IPS-NIHi11 (cell line): ENCODE measurements at regions not wholly inside any gene's neighbourhood (a gene's known extent, or its start where the extent isn't known, plus 50 kb on each side); places are given as distances from the start of the nearest gene placed in this dataset.
A peak's percentile ranks its signal among the peaks of the same experiment; 100 is the strongest.

ENCODE experiments used
- DNase-seq: peaks from one replicate; pipeline ENCODE4 v3.0.0; 2012; ENCODE audit warnings: mixed read lengths, low spot score

GRCh38 chr11:30811226-30811755 is 225.1 kb upstream of the MPPED2 start:
- DNase-seq: no peak

- DNase-seq: no peak
Measured at GRCh38 chr11:30810116-30810515, 224.0 kb upstream of the MPPED2 start.

GRCh38 chr11:30801357-30801756 is 215.2 kb upstream of the MPPED2 start:
- no peak for DNase-seq

DNA sequence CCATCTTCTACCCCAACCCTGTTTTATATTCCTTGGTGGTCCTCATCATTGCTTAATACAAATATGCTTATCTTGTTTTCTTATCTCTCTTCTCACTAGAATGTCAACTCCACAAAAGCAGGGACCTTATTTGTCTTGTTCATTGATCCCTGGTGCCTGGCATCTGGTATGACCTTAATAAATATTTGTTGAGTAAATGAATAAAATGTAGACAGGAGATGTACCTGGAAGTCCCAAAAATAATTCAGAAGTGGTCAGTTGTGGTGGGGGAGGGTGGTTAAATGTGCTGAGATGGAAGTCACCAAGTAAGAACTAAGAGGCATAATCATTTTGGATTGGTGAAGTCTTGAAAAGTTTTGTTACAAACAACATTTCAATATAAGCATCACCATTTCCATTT is 214.8 kb upstream of the MPPED2 start:
- no peak for DNase-seq

GRCh38 chr11:30798547-30799236 is 212.5 kb upstream of the MPPED2 start:
- no peak for DNase-seq

DNA sequence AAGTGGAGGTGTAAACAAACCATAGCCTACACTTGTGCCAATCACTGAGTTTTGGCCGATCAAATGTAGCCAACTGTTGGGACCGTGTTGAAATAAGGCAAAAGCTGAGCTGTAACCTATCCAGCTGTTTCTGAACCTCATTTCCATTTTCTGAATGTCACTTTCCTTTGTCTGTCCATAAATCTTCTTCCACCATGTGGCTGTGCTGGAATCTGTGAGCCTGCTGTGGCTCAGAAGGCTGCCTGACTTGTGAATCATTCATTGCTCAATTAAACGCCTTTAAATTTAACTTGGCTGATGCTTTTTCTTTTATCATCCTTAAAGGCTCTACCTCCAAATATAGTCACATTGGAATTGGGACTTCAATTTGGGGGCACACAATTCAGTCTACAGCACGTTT is 203.1 kb upstream of the MPPED2 start:
- DNase-seq: no peak

- DNase-seq: no peak
Measured at GRCh38 chr11:30788849-30789248, 202.7 kb upstream of the MPPED2 start.

DNA sequence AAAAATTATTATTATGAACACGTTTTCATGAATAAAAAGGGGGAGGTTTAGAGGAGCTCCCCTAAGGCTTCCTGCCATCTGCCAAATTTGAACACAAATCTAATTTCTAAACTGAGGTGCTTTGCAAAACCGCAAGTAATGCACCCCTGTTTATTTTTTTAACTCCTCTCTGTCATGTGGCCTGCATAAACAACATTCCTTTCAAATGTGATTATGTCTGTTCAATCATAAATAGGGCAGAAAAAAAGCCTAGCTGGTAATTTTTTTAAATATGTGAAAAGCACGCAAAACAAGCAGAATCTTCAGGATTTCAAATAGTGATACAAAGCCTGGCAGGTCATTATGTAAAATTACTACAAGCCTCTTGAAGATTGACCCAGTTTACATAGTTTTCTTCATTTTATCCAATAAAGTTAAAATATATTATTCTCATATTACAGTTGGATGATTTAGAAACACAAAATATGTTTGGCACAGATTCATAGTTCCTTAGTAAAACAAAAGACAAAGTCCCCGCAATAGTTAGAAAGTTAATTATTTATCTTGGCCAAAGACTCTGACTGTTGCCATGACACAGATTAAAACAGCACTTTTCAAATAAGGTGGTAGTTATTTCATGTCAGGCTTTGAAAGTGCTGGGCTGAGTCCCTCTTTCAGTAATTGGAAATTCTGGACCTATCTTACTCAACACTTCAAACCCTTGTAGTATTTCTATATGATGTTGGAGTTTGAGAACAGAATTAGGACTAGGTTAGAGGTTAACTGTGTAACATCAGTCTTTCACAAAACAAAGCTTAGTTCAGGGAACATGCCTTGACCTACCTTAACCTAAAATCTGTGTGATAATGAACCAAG is 200.3 kb upstream of the MPPED2 start:
- DNase-seq: no peak

- DNase-seq: no peak
Measured at GRCh38 chr11:30778596-30778995, 192.4 kb upstream of the MPPED2 start.

DNA sequence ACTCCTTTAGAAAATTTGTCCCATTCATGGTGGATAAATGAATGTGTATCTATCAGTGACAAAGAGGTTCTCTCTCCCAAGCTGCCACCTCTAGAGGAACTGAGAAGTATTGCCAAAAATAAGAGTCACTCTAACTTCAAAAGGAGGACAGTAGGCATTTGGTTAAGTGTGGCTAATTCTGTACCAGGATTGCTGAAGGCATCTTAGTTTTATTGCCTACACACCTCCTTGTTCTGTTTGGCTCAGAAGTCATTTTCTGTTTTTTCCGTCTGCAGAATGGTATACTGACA is 189.0 kb upstream of the MPPED2 start:
- DNase-seq: peak; percentile 12

DNA sequence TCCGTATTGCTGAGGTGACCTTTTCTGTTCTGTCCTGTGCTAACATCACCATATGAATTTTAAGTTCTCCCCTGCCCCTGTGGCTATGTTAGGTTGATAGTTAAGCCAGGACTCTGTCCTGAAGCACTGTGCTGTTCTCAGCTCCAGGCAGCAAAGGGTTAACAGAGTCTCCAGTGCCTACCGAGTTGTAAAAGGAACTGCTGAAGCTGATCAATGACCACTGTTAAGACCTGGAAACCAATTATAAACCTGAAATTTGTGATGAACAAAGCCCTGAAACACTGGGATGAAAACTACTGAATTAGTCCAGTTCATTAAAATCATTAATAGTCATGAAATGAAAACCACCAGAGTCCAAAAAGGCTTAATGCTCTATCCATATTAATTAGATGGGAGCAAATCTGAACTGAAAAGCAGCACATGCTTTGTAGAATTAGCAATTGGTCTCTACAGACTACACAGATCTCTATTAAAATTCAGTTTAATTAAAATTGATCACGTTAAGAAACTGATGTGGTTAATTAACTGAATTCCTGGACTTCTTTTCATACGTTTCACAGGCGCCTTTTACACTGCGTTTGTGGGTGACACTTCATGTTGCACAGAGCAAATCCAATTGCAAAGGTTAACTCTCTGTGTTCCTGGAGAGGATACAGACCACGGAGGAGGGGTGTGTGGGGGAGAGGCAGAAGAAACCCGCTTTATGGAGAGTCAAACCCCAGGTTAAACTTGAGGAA is 188.5 kb upstream of the MPPED2 start:
- DNase-seq: peak; percentile 37

DNA sequence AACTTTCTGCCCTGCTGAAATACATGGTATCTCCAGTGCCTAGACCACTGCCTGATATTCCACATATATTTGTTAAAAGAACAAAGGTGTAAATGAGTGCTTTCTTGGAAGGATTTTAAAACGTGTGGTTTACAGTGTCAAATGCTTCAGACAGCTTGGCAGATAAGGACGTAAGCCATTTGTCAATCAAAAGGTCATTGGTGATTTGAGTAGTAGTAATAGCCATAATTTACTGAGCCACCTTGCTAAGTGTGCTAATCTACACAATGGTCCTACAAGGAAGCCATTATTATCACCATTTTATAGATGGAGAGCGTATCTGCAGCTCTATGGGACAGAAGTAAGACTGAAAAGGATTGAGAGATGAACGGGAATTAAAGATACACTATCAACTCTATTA is 186.8 kb upstream of the MPPED2 start:
- DNase-seq: no peak

GRCh38 chr11:30763951-30764350 is 177.8 kb upstream of the MPPED2 start:
- no peak for DNase-seq

GRCh38 chr11:30762188-30762587 is 176.0 kb upstream of the MPPED2 start:
- no peak for DNase-seq

DNA sequence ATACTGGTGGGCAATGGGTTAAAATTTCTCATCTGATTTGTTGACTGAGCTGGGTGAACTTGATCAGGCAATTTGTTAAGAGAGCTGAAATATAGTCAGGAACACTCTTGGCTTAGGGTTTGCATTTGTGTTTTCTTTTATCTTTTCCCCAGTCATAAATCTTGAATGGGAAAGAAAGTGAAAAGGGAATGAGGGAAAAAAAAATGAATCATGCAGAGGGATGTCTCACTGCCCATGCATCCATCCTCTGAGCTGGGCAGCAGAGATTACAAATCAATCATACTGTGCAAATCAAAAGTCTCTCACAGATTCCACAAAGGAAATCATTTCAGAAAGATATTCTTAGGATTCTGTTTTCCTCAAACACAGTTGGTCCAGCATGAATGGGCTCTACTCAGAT is 174.2 kb upstream of the MPPED2 start:
- DNase-seq: no peak

DNA sequence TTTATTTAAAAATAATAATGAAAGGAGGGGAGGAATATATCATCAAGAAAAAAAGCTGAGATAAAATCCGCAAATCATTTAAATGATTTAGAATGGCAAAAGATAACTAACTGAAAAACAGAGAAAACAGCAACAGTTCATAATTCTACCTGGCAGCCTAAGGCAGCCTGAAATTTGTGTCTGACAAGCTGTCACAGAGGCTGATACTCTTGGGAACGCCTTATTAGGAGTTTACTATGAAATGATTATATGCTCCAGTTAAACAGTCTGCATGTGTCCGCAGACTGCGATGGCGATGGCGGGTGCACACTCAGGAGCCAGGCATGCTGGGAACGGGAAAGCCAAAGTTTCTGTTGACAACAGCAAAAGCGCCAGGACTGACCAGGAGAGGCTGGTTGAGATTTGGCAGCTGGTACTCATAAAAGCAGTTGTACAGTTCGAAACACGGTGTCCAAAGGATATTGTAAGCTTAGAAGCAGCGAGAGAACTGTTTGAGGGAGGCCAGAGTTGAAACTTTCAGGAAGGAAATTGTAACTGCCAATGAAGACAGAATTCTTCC is 172.9 kb upstream of the MPPED2 start:
- DNase-seq: no peak

GRCh38 chr11:30758518-30758917 is 172.4 kb upstream of the MPPED2 start:
- DNase-seq: no peak

- DNase-seq: no peak
Measured at GRCh38 chr11:30758012-30758411, 171.9 kb upstream of the MPPED2 start.

DNA sequence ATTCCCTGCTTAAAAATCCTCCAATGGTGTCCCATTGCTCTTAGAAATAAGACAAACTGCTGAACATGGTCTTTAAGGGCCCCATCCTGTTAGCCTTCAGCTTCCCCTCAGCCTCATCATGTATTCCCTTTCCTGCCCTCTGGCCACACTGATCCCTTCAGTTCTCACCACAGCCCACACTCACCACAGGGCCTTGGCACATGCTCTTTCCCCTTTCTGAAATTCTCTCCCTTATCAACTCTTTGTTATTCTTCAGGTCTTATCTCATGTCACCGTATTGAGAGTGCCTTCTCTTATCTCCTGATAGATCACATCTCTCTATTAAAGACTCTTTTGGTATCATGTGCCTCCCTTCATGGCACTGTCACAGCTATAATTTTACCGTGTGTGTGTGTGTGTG is 167.8 kb upstream of the MPPED2 start:
- no peak for DNase-seq

- DNase-seq: no peak
Measured at GRCh38 chr11:30753504-30753903, 167.4 kb upstream of the MPPED2 start.

- peak; percentile 39 for DNase-seq
Measured at GRCh38 chr11:30749268-30749667, 163.1 kb upstream of the MPPED2 start.

- DNase-seq: no peak
Measured at GRCh38 chr11:30741039-30741550, 154.9 kb upstream of the MPPED2 start.
